GM19467 (cell line): ENCODE measurements at regions not wholly inside any gene's neighbourhood (a gene's known extent, or its start where the extent isn't known, plus 50 kb on each side); places are given as distances from the start of the nearest gene placed in this dataset.
"Not testable (repeated sequence)": the region's sequence is repeated elsewhere in the genome, so short reads cannot be mapped to it uniquely, and the experiment has no call there.

ENCODE experiments used
- ATAC-seq: cut with Tn5 transposase; IDR thresholded peaks from one replicate; pipeline ENCODE4 v1.9.1; 2021; ENCODE audit warnings: mild to moderate bottlenecking, moderate library complexity; ENCODE audit not compliant: unreplicated experiment

- no peak for ATAC-seq
Observed at GRCh38 chr2:192675681-192676080, 480.9 kb upstream of the TMEFF2 start.

GRCh38 chr2:192669505-192670091 lies 474.9 kb upstream of the TMEFF2 start:
- ATAC-seq, result no peak

GRCh38 chr2:192660555-192660954 lies 465.8 kb upstream of the TMEFF2 start:
- not testable (repeated sequence) for ATAC-seq

GRCh38 chr2:192657362-192657761 lies 462.6 kb upstream of the TMEFF2 start:
- ATAC-seq, result no peak

GRCh38 chr2:192655916-192656315 lies 461.2 kb upstream of the TMEFF2 start:
- no peak for ATAC-seq

- no peak for ATAC-seq
Observed at GRCh38 chr2:192645811-192646598, 451.3 kb upstream of the TMEFF2 start.

- ATAC-seq, result no peak
Observed at GRCh38 chr2:192634557-192634956, 439.8 kb upstream of the TMEFF2 start.

- no peak for ATAC-seq
Observed at GRCh38 chr2:192628017-192628416, 433.3 kb upstream of the TMEFF2 start.

- no peak for ATAC-seq
Observed at GRCh38 chr2:192615105-192615504, 420.4 kb upstream of the TMEFF2 start.

GRCh38 chr2:192604295-192604694 lies 409.6 kb upstream of the TMEFF2 start:
- no peak for ATAC-seq

GRCh38 chr2:192598649-192599048 lies 403.9 kb upstream of the TMEFF2 start:
- ATAC-seq, result not testable (repeated sequence)

GRCh38 chr2:192593561-192593960 lies 398.8 kb upstream of the TMEFF2 start:
- ATAC-seq, result no peak

GRCh38 chr2:192591617-192592016 lies 396.9 kb upstream of the TMEFF2 start:
- ATAC-seq, result no peak

- ATAC-seq, result no peak
Observed at GRCh38 chr2:192585418-192585817, 390.7 kb upstream of the TMEFF2 start.

- no peak for ATAC-seq
Observed at GRCh38 chr2:192584976-192585375, 390.2 kb upstream of the TMEFF2 start.

- ATAC-seq, result no peak
Observed at GRCh38 chr2:192579965-192580700, 385.4 kb upstream of the TMEFF2 start.

- ATAC-seq, result no peak
Observed at GRCh38 chr2:192578780-192579179, 384.0 kb upstream of the TMEFF2 start.

GRCh38 chr2:192577706-192578105 lies 383.0 kb upstream of the TMEFF2 start:
- ATAC-seq, result no peak

- ATAC-seq, result no peak
Observed at GRCh38 chr2:192574552-192574951, 379.8 kb upstream of the TMEFF2 start.

- no peak for ATAC-seq
Observed at GRCh38 chr2:192571636-192572035, 376.9 kb upstream of the TMEFF2 start.

- ATAC-seq, result no peak
Observed at GRCh38 chr2:192570788-192571187, 376.1 kb upstream of the TMEFF2 start.

GRCh38 chr2:192566863-192567262 lies 372.1 kb upstream of the TMEFF2 start:
- no peak for ATAC-seq
